Spleen (tissue), 7 donors: ENCODE measurements at regions not wholly inside any gene's neighbourhood (a gene's known extent, or its start where the extent isn't known, plus 50 kb on each side); places are given as distances from the start of the nearest gene placed in this dataset.

Experiments
- CTCF ChIP-seq, 11 experiments: fragments of 200-600 bp in 7 of 11; fragments of 450-650 bp in 4 of 11; sonication (generic) in 4 of 11; IDR thresholded peaks in 8 of 11; conservative IDR thresholded peaks in 3 of 11; 1 replicate in 7 of 11; 2 replicates in 4 of 11; pipeline versions ENCODE4 v1.4.0 to v1.8.0; 2016 to 2021; ENCODE audit warnings: antibody characterized with exemption in 11 of 11, inconsistent platforms in 4 of 11, mild to moderate bottlenecking in 1 of 11
- POLR2A ChIP-seq, 3 donors: fragments of 450-650 bp; IDR thresholded peaks; one replicate each; pipeline ENCODE4 v1.5.1; 2017; ENCODE audit warnings: antibody characterized with exemption in 3 of 3, mild to moderate bottlenecking in 1 of 3
- donor health status: DM: no; HTN: no; CAD: no; lungs with moderate emphysema.
- donor health status: DM: no; HTN: no; CAD: no.
- donor health status: DM: no; HTN: no; CAD: no.

- TF ChIP-seq CTCF (IDR thresholded peaks at IDR 0.05 in 8 of 11, conservative IDR thresholded peaks at IDR 0.05 in 3 of 11) (no peak), POLR2A (IDR thresholded peaks at IDR 0.05) (no peak)
Measured at GRCh38 chr1:118337346-118337745, 152.3 kb upstream of the SPAG17 start.
